GM20000 (cell line): ENCODE measurements at regions not wholly inside any gene's neighbourhood (a gene's known extent, or its start where the extent isn't known, plus 50 kb on each side); places are given as distances from the start of the nearest gene placed in this dataset.

Experiments
- DNase-seq: peaks from one replicate; pipeline ENCODE4 v3.0.0; 2012; ENCODE audit warnings: low spot score
- TF ChIP-seq, protein P1 (sequence below): IDR thresholded peaks from 2 replicates; pipeline ENCODE4 v1.5.1; 2012; ENCODE audit warnings: mild to moderate bottlenecking, control low read depth; ENCODE audit errors: extremely low read depth, missing control alignments

DNA sequence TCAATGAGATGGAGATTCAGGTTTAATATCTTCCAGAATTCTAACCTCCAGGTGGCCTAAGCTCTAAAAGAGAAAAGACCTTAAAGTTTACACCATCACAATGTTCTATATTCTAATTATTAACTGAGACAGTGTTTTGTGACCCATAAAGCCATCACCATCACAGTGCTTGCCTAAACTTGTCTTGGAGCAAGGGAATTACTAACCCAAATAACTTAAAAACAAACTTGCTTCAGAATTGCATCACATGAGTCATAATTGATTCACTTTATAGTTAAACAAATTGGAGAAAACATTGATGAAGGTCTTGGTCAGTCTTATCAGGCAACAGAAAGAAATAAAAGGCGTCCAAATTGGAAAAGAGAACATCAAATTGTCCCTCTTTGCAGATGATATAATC, 54.5 kb upstream of the ALG10 start:
- DNase-seq, result no peak
- TF ChIP-seq, protein P1, sequence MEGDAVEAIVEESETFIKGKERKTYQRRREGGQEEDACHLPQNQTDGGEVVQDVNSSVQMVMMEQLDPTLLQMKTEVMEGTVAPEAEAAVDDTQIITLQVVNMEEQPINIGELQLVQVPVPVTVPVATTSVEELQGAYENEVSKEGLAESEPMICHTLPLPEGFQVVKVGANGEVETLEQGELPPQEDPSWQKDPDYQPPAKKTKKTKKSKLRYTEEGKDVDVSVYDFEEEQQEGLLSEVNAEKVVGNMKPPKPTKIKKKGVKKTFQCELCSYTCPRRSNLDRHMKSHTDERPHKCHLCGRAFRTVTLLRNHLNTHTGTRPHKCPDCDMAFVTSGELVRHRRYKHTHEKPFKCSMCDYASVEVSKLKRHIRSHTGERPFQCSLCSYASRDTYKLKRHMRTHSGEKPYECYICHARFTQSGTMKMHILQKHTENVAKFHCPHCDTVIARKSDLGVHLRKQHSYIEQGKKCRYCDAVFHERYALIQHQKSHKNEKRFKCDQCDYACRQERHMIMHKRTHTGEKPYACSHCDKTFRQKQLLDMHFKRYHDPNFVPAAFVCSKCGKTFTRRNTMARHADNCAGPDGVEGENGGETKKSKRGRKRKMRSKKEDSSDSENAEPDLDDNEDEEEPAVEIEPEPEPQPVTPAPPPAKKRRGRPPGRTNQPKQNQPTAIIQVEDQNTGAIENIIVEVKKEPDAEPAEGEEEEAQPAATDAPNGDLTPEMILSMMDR, result no peak
